ENCODE measurements at regions not wholly inside any gene's neighbourhood (a gene's known extent, or its start where the extent isn't known, plus 50 kb on each side); places are given as distances from the start of the nearest gene placed in this dataset.
A peak's percentile ranks its signal among the peaks of the same experiment; 100 is the strongest.

- no peak for DNase-seq
These were observed 270.7 kb upstream of the THRB start for GRCh38 chr3:24765399-24765798.

GRCh38 chr3:24769918-24770317 is 275.3 kb upstream of the THRB start:
- DNase-seq: no peak

- peak; percentile 58 for DNase-seq
These were observed 279.1 kb upstream of the THRB start for GRCh38 chr3:24773798-24774197.

GRCh38 chr3:24780991-24781390 is 286.3 kb upstream of the THRB start:
- DNase-seq: no peak

GRCh38 chr3:24781454-24781853 is 286.8 kb upstream of the THRB start:
- DNase-seq: no peak

- no peak for DNase-seq
These were observed 299.2 kb upstream of the THRB start for GRCh38 chr3:24793896-24794295.

- DNase-seq: no peak
These were observed 308.0 kb upstream of the THRB start for GRCh38 chr3:24802614-24803013.

- DNase-seq: no peak
These were observed 309.4 kb upstream of the THRB start for GRCh38 chr3:24804095-24804494.

GRCh38 chr3:24810881-24811280 is 316.2 kb upstream of the THRB start:
- no peak for DNase-seq

- DNase-seq: no peak
These were observed 317.5 kb upstream of the THRB start for GRCh38 chr3:24812116-24812515.

- DNase-seq: no peak
These were observed 323.4 kb upstream of the THRB start for GRCh38 chr3:24818055-24818454.

- no peak for DNase-seq
These were observed 333.4 kb upstream of the THRB start for GRCh38 chr3:24828011-24828410.

- no peak for DNase-seq
These were observed 333.9 kb upstream of the THRB start for GRCh38 chr3:24828551-24828950.

GRCh38 chr3:24829011-24829581 is 334.4 kb upstream of the THRB start:
- DNase-seq: no peak

GRCh38 chr3:24829629-24830229 is 335.1 kb upstream of the THRB start:
- DNase-seq: no peak

- DNase-seq: no peak
These were observed 335.8 kb upstream of the THRB start for GRCh38 chr3:24830230-24831152.

- DNase-seq: no peak
These were observed 336.6 kb upstream of the THRB start for GRCh38 chr3:24831221-24831620.

- no peak for DNase-seq
These were observed 338.2 kb upstream of the THRB start for GRCh38 chr3:24832891-24833290.

GRCh38 chr3:24834442-24834841 is 339.8 kb upstream of the THRB start:
- DNase-seq: no peak

GRCh38 chr3:24835510-24835909 is 340.9 kb upstream of the THRB start:
- no peak for DNase-seq

- no peak for DNase-seq
These were observed 343.0 kb upstream of the THRB start for GRCh38 chr3:24837601-24838000.

GRCh38 chr3:24838533-24838932 is 343.9 kb upstream of the THRB start:
- no peak for DNase-seq

GRCh38 chr3:24843955-24844354 is 349.3 kb upstream of the THRB start:
- DNase-seq: no peak
